Ascending aorta (tissue), 2 donors: ENCODE measurements at regions not wholly inside any gene's neighbourhood (a gene's known extent, or its start where the extent isn't known, plus 50 kb on each side); places are given as distances from the start of the nearest gene placed in this dataset.

Experiments used
- DNase-seq, 2 donors: peaks; one replicate each; pipeline ENCODE4 v3.0.0-alpha.2; 2019; ENCODE audit warnings: low spot score in 2 of 2
- H3K27ac ChIP-seq, 2 donors: fragments of 200-600 bp; sonication (generic); one replicate each; pipeline ENCODE4 v1.5.1; 2016 to 2017; ENCODE audit warnings: mild to moderate bottlenecking in 1 of 2
- H3K27me3 ChIP-seq: fragments of 200-600 bp; sonication (generic); one replicate; pipeline ENCODE4 v1.5.1; 2017
- H3K36me3 ChIP-seq, 2 donors: fragments of 200-600 bp; sonication (generic); one replicate each; pipeline ENCODE4 v1.5.1; 2016
- H3K4me1 ChIP-seq, 2 donors: fragments of 200-600 bp; sonication (generic); one replicate each; pipeline ENCODE4 v1.5.1; 2016 to 2017; ENCODE audit warnings: mild to moderate bottlenecking in 1 of 2
- H3K4me3 ChIP-seq, 2 donors: fragments of 200-600 bp; sonication (generic); one replicate each; pipeline ENCODE4 v1.5.1; 2016 to 2017; ENCODE audit warnings: mild to moderate bottlenecking in 1 of 2
- H3K9me3 ChIP-seq, 2 donors: fragments of 200-600 bp; sonication (generic); one replicate each; pipeline ENCODE4 v1.5.1; 2016
- CTCF ChIP-seq, 3 experiments: fragments of 200-600 bp in 2 of 3; fragments of 450-650 bp in 1 of 3; sonication (generic) in 2 of 3; IDR thresholded peaks; one replicate each; pipeline ENCODE4 v1.5.1; 2016 to 2019; ENCODE audit warnings: antibody characterized with exemption in 3 of 3, mild to moderate bottlenecking in 1 of 3, moderate library complexity in 1 of 3
- intact Hi-C: fragments of 100-400 bp; cut with DNase I; formaldehyde crosslinking; loops from one replicate; pipeline ENCODE4 v1.15.1; 2023

DNA sequence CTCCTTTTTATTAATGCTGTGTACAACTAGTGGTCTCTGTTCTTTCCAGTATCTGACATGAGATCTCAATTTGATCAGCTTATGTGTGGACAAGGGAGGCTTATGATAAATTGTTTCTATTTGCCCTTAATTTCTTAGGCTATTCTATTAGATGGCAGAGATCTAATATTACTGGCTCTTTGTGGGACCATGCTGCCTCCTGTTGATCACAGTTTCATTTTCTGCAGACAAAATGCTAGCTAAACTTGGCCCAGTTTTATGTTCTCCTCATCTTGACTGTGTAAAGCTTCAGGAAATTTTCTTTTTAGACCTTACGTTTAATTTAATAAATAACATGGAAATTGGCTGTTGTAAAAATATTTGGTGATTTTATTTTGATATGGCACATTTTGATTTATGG lies 627.1 kb upstream of the AADAT start:
- no peaks in the 10 kb centered on the region for H3K4me1 ChIP-seq
- no peaks in the 10 kb centered on the region for H3K9me3 ChIP-seq
- intact Hi-C loops, result no loop called here
- DNase-seq, result no peak
- H3K4me3 ChIP-seq, result no peak overlapping the region
- TF ChIP-seq CTCF (IDR thresholded peaks at IDR 0.05), result no peak
- H3K27ac ChIP-seq, result no peak overlapping the region
- H3K36me3 ChIP-seq, result no peaks in the 10 kb centered on the region
- H3K27me3 ChIP-seq, result no peaks in the 10 kb centered on the region

DNA sequence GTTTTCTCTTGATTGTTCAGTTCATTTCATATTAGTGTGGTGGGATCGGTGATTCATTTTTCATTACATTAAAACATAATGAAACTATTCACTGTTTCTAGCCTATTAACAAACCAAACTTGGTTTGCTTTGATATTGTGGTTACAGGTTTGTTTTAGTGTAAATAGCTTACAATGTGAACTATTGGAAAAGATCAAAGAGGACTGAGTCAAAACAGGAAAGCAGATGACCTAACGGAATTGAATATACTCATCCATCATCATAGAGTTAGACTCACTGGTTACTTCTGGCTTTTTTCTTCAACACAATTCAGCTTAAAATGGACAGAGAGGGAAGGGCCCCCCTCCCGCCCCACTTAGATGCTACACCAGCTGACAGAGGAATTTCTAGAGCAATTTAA lies 616.2 kb upstream of the AADAT start:
- no peak for DNase-seq
- no peak for TF ChIP-seq CTCF (IDR thresholded peaks at IDR 0.05)
- intact Hi-C loops, result no loop called here
- H3K9me3 ChIP-seq, result no peaks in the 10 kb centered on the region
- H3K36me3 ChIP-seq, result no peaks in the 10 kb centered on the region
- no peak overlapping the region for H3K27ac ChIP-seq
- H3K4me1 ChIP-seq, result no peaks in the 10 kb centered on the region
- no peak overlapping the region for H3K4me3 ChIP-seq
- H3K27me3 ChIP-seq, result no peaks in the 10 kb centered on the region

- TF ChIP-seq CTCF (IDR thresholded peaks at IDR 0.05), result no peak
- H3K4me3 ChIP-seq, result no peak overlapping the region
- no peak overlapping the region for H3K27ac ChIP-seq
- no peaks in the 10 kb centered on the region for H3K36me3 ChIP-seq
- no peaks in the 10 kb centered on the region for H3K9me3 ChIP-seq
- no peaks in the 10 kb centered on the region for H3K4me1 ChIP-seq
- no peak for DNase-seq
- no peaks in the 10 kb centered on the region for H3K27me3 ChIP-seq
- intact Hi-C loops, result no loop called here
Measured at GRCh38 chr4:170700064-170700463, 610.3 kb upstream of the AADAT start.

- H3K27ac ChIP-seq, result no peak overlapping the region
- no peaks in the 10 kb centered on the region for H3K36me3 ChIP-seq
- no peaks in the 10 kb centered on the region for H3K4me1 ChIP-seq
- no peak for DNase-seq
- H3K9me3 ChIP-seq, result no peaks in the 10 kb centered on the region
- no peaks in the 10 kb centered on the region for H3K27me3 ChIP-seq
- intact Hi-C loops, result no loop called here
- no peak for TF ChIP-seq CTCF (IDR thresholded peaks at IDR 0.05)
- H3K4me3 ChIP-seq, result no peak overlapping the region
Measured at GRCh38 chr4:170698334-170698733, 608.6 kb upstream of the AADAT start.

- H3K4me3 ChIP-seq, result no peak overlapping the region
- no peaks in the 10 kb centered on the region for H3K4me1 ChIP-seq
- TF ChIP-seq CTCF (IDR thresholded peaks at IDR 0.05), result no peak
- no peak for DNase-seq
- no peaks in the 10 kb centered on the region for H3K9me3 ChIP-seq
- no peaks in the 10 kb centered on the region for H3K27me3 ChIP-seq
- H3K36me3 ChIP-seq, result no peaks in the 10 kb centered on the region
- no peak overlapping the region for H3K27ac ChIP-seq
- intact Hi-C loops, result no loop called here
Measured at GRCh38 chr4:170697845-170698244, 608.1 kb upstream of the AADAT start.

DNA sequence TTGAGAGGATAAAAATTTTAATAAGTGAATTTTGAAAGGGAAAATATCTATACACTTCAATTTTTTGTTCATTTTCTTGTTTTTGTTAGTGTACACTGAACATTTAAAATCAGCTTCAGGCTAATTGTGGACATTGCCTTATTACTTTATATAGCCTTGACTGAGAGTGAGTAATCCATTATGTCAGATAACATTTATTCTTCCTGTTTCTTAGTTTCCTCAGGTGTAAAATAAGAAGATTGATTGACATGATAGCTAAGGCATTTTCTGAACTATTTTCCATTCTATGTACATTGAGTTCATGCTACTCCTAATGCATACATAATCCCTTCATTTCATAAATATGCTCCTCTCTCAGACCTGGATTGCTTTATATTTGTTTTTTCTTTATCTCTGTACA lies 607.3 kb upstream of the AADAT start:
- Histone ChIP-seq H3K36me3 (no peaks in the 10 kb centered on the region), H3K4me1 (no peaks in the 10 kb centered on the region), H3K27me3 (no peaks in the 10 kb centered on the region), H3K4me3 (no peak overlapping the region), H3K9me3 (no peaks in the 10 kb centered on the region), H3K27ac (no peak overlapping the region)
- TF ChIP-seq CTCF (IDR thresholded peaks at IDR 0.05), result no peak
- intact Hi-C loops, result no loop called here
- DNase-seq, result no peak
